ENCODE measurements at regions not wholly inside any gene's neighbourhood (a gene's known extent, or its start where the extent isn't known, plus 50 kb on each side); places are given as distances from the start of the nearest gene placed in this dataset.

DNA sequence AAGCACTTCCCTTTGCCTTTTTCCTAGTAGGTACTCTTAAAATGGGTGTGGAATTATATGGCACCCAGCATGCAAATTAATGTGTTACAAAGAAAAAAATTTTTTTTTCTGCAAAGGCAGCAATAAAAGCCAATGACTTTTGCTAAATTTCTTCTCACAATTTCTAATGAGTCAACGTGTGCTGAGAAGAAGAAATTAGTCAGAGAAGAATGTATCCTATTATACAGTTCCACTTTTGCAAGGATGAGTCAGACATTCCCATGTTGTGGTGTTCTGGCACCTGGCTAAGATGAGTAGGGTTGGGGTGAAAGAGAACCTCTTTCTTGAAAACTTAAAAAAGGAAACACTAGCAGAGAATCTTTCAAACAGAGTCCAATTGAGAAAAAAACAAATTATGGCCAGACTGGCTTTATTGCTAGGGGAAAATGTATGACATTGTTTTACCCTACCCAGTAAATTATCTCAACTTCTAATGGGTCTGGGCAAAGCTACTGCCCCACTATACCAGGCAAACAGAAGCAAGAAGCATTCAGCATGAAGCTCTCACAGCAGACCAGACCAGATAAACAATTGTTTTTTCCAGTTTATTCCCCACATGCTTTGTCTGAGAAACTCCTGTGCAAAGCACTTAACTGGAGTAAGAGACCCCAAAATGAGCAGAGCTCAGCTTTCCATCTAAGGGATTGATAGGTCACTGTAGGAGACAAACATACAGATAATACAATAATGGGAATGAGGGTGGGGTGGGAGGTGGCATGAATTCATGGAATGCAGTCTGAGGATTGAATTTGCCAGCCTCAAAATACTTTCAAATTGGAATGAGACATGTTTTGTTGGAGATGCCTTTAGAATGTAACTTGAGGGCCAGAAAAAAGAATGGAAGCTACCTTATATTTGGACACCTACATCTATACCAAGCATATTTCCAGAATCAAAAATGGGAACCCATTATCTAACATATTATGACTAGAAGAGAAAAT, 220.8 kb upstream of the RFX3 start:
- TF ChIP-seq POLR2AphosphoS5 (IDR thresholded peaks at IDR 0.05) (no peak), EP300 (IDR thresholded peaks at IDR 0.05) (no peak), POLR2A (IDR thresholded peaks at IDR 0.05) (no peak)
- TF ChIP-seq, protein P1, sequence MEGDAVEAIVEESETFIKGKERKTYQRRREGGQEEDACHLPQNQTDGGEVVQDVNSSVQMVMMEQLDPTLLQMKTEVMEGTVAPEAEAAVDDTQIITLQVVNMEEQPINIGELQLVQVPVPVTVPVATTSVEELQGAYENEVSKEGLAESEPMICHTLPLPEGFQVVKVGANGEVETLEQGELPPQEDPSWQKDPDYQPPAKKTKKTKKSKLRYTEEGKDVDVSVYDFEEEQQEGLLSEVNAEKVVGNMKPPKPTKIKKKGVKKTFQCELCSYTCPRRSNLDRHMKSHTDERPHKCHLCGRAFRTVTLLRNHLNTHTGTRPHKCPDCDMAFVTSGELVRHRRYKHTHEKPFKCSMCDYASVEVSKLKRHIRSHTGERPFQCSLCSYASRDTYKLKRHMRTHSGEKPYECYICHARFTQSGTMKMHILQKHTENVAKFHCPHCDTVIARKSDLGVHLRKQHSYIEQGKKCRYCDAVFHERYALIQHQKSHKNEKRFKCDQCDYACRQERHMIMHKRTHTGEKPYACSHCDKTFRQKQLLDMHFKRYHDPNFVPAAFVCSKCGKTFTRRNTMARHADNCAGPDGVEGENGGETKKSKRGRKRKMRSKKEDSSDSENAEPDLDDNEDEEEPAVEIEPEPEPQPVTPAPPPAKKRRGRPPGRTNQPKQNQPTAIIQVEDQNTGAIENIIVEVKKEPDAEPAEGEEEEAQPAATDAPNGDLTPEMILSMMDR (IDR thresholded peaks at IDR 0.05): no peak
- H3K36me3 ChIP-seq: no peaks in the 10 kb centered on the region
- H3K4me3 ChIP-seq: no peak overlapping the region
- no peaks in the 10 kb centered on the region for H3K9me3 ChIP-seq
- peak overlapping the region; percentile 4 for H3K27ac ChIP-seq
- 7% methylated on average over 1 of the region's 1 CpG for WGBS
- H3K4me1 ChIP-seq: peaks cover 19% of the 10 kb centered on the region
- H3K27me3 ChIP-seq: no peaks in the 10 kb centered on the region
- DNase-seq (ENCODE audit: low spot score in 2 of 2): no peak

DNA sequence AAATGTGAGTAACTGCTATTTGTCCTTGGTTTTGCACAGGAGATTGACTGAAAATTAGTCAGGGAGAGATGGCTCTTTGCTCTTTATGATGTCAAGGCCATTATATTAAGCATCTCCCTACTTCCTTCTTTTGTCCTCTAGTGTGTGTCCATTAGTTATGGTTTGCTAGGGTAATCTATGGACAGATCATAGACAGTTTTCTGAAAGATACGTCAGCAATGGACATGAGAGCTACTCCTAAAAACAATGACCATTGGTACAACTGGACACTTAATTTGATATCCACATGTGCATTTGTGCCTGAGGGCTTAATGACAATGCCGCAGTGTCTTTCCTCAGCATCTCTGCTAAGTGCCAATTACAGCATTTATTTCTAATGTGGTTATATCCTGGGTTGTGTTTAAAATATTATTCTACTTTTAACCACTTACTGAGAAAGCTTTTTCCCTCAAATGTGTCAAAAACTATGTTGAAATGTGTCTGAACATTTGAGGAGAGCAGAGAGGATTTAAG, 218.2 kb upstream of the RFX3 start:
- DNase-seq (ENCODE audit: low spot score in 2 of 2): no peak
- TF ChIP-seq POLR2A (IDR thresholded peaks at IDR 0.05) (no peak), EP300 (IDR thresholded peaks at IDR 0.05) (no peak)
- TF ChIP-seq, protein P1 (IDR thresholded peaks at IDR 0.05): no peak
- Histone ChIP-seq H3K27me3 (no peaks in the 10 kb centered on the region), H3K36me3 (no peaks in the 10 kb centered on the region), H3K4me1 (peaks cover 13% of the 10 kb centered on the region), H3K4me3 (no peak overlapping the region), H3K27ac (no peak overlapping the region), H3K9me3 (no peaks in the 10 kb centered on the region)
- WGBS: 91% methylated on average over 2 of the region's 2 CpGs

DNA sequence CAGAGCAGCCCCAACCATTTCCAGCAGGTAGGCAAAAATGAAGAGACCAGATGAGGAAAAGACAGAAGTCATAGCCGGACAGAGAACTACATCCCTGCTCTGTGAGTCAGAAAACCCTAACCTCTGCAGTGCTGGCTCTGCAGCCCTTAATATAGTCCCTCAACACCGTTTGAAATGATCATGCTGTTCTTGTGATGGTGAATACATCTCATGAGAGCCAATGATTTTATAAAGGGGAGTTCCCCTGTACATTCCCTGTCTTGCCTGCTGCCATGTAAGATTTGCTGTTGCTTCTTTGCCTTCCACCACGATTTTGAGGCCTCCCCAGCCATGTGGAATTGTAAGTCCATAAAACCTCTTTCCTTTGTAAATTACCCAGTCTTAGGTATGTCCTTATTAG, 216.8 kb upstream of the RFX3 start:
- Histone ChIP-seq H3K9me3 (no peaks in the 10 kb centered on the region), H3K4me3 (no peak overlapping the region), H3K27ac (no peak overlapping the region), H3K27me3 (no peaks in the 10 kb centered on the region), H3K36me3 (no peaks in the 10 kb centered on the region), H3K4me1 (peaks cover 13% of the 10 kb centered on the region)
- DNase-seq (ENCODE audit: low spot score in 2 of 2): no peak
- TF ChIP-seq, protein P1 (IDR thresholded peaks at IDR 0.05): no peak
- no peak for TF ChIP-seq POLR2AphosphoS5 (IDR thresholded peaks at IDR 0.05)
- no peak for TF ChIP-seq POLR2A (IDR thresholded peaks at IDR 0.05)
- TF ChIP-seq EP300 (IDR thresholded peaks at IDR 0.05): no peak
- WGBS: 61% methylated on average over 3 of the region's 3 CpGs

DNA sequence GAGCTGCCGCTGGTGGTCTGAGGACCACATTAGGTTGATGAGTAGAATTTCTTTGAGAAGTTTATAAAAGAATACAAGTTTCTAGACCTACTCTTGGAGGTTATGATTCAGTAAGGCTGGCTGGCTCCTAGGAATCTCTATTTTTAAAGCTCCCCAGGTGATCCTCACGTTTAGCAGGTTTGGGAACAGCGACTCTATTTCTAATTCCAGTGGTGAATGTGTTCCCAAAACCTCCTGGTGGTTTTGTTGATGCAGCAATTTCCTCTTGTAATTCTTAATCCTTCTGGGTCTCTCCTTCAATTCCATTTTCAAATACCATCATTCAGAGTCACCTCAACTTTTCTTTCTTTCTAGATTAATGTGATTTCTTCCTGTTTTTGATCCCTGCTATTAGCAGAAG, 215.9 kb upstream of the RFX3 start:
- Histone ChIP-seq H3K36me3 (no peaks in the 10 kb centered on the region), H3K27ac (no peak overlapping the region), H3K9me3 (no peaks in the 10 kb centered on the region), H3K27me3 (no peaks in the 10 kb centered on the region), H3K4me3 (no peak overlapping the region), H3K4me1 (peaks cover 10% of the 10 kb centered on the region)
- TF ChIP-seq POLR2AphosphoS5 (IDR thresholded peaks at IDR 0.05): no peak
- TF ChIP-seq, protein P1 (IDR thresholded peaks at IDR 0.05): no peak
- WGBS: 57% methylated on average over 3 of the region's 3 CpGs
- no peak for DNase-seq (ENCODE audit: low spot score in 2 of 2)

DNA sequence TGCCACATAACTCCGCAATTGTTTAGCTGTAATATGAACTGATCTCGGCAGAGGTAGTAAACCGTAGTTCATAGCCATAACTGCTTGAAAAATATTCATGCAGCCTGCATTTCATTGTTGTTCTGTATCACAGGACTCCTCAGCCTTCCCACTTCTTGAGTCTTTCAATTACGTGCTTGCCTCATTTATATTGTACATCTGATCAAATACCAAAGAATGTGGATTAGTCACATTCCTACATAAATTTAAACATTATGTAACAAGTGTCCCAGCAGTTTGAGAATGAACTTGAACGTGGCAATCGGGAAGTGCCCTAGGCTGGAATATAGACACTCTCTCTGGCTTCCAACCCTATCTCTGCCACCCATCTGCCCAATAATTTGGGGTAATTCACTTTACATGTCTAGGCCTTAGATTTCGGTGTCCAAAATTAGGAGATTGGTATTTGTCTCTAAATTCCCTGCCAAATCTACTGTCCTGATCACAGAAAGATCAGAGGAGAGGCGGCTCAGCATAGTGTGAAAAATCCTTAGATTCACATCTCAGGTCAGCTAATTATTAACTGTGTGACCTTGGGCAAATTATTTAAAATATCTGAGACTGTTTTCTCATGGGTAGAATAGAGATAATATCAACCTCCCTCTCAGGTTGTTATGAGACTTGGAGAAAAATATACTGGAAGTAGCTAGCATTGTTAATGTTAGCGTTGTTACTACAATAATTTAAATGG, 215.1 kb upstream of the RFX3 start:
- DNase-seq (ENCODE audit: low spot score in 2 of 2): no peak
- H3K36me3 ChIP-seq: no peaks in the 10 kb centered on the region
- H3K9me3 ChIP-seq: no peaks in the 10 kb centered on the region
- no peak overlapping the region for H3K4me3 ChIP-seq
- H3K27me3 ChIP-seq: no peaks in the 10 kb centered on the region
- WGBS: 48% methylated on average over 9 of the region's 9 CpGs
- H3K27ac ChIP-seq: no peak overlapping the region
- peaks cover under 1% of the 10 kb centered on the region for H3K4me1 ChIP-seq
- TF ChIP-seq EP300 (IDR thresholded peaks at IDR 0.05) (no peak), POLR2AphosphoS5 (IDR thresholded peaks at IDR 0.05) (no peak)
- TF ChIP-seq, protein P1 (IDR thresholded peaks at IDR 0.05): no peak

Measured in suprapubic skin (tissue), 4 donors.